Activated naive CD4-positive, alpha-beta T cell treated with anti-CD3 and anti-CD28 coated beads, Interleukin-2, amount 50 U/mL, for 72 hours (primary cell): ENCODE measurements at regions not wholly inside any gene's neighbourhood (a gene's known extent, or its start where the extent isn't known, plus 50 kb on each side); places are given as distances from the start of the nearest gene placed in this dataset.

Experiments used
- ATAC-seq, 2 donors: fragments of 150-1000 bp; cut with Tn5 transposase; 2 replicates each; pipeline ENCODE4 v1.10.0; 2021; ENCODE audit warnings: mild to moderate bottlenecking in 2 of 2, moderate library complexity in 2 of 2
- DNase-seq, 2 donors: peaks; one replicate each; pipeline ENCODE4 v3.0.0; 2021 to 2022; ENCODE audit warnings: low spot score in 2 of 2
- H3K27ac Mint-ChIP-seq, 2 donors: one replicate each; pipeline ENCODE4 v1.8.0; 2022; ENCODE audit warnings: mild to moderate bottlenecking in 2 of 2, mixed read lengths in 2 of 2
- H3K36me3 Mint-ChIP-seq, 2 donors: one replicate each; pipeline ENCODE4 v1.8.0; 2022; ENCODE audit warnings: mixed read lengths in 2 of 2
- H3K9me3 Mint-ChIP-seq, 2 donors: one replicate each; pipeline ENCODE4 v1.8.0; 2022; ENCODE audit warnings: mixed read lengths in 2 of 2

DNA sequence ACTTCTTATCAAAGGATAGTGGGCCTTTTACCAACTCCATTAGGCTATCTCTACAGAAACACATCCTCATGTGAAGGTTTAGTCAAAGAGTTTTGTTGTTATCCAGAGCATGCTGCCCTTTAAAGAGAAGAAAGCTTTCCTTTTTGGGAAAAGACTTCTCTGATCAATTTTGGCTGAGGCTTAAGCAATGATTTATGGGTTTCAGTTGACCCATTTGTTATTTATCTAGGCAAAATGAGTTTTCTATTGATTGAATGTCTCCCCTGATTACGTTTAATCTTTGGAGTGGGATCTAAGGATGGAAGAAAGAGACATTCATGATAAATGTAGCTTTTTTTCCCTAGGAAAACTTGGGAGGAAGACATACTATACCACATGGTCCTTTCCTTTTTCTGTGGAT lies 326.6 kb upstream of the JAG1 start:
- no peaks in the 10 kb centered on the region for H3K9me3 Mint-ChIP-seq
- ATAC-seq = no peak
- H3K27ac Mint-ChIP-seq = no peak overlapping the region
- no peak for DNase-seq
- no peaks in the 10 kb centered on the region for H3K36me3 Mint-ChIP-seq

DNA sequence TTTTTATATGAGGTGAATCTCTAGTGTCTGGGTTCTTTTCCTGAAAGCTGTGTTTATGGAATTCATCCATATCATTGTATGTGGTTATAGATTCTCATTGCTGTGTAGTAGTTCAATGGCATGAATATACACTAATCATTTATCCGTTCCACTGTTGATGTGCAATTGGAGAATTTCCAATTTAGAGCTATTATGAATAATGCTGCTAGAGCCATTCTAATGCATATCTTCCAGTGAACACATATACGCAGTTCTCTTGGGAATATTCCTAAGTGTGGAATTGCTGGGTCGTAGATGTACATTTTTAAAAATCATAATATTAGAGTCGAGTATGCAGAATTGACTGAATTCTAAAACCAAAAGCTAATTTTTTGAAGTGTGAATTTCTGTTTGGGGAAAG lies 327.5 kb upstream of the JAG1 start:
- DNase-seq = no peak

DNA sequence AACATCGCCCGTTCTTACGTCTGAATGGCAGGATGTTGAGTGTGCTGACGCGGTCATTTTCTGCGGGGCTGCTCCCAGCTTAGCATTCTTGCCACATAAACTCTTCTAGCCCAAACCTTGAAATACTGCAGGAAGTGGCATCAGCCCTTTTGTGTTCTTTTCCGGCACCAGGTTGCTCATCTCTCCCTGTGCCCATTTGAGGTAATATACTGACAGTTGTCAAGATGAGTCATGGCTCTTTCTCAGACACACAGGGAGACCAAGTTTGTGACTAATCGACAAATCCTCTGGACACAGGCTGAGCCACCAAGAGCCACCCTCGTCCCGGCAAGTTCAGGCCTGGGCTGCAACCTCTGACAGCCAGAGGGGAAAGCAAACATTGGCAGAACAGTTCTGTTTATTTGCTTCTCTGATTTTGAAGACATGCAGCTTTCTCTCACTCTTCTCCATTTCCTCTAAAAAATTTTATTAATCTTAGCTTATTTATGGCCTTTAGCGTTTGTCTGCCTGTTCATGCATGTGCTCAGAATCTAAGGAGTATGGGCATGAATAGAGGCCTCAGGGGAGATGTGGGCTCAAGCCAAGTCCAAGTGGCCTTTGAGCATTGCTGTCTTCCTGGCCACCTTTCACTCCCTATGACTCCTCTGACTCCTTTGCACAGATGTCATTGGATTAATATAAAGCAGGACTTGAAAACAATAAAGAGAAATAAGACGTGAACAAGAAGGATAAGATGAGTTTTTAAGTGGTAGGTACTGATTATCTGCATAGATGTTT lies 328.2 kb upstream of the JAG1 start:
- Mint-ChIP-seq H3K36me3 (peaks cover 0 to 2% of the 10 kb centered on the region in 2 donors), H3K27ac (no peak overlapping the region), H3K9me3 (peaks cover 3 to 5% of the 10 kb centered on the region in 2 donors)
- ATAC-seq (no peak), DNase-seq (no peak)

More for the DNA sequence above, 327.5 kb upstream of the JAG1 start:
- Mint-ChIP-seq H3K9me3 (peaks cover 1 to 3% of the 10 kb centered on the region in 2 donors), H3K36me3 (no peaks in the 10 kb centered on the region), H3K27ac (no peak overlapping the region)
- no peak for ATAC-seq

DNA sequence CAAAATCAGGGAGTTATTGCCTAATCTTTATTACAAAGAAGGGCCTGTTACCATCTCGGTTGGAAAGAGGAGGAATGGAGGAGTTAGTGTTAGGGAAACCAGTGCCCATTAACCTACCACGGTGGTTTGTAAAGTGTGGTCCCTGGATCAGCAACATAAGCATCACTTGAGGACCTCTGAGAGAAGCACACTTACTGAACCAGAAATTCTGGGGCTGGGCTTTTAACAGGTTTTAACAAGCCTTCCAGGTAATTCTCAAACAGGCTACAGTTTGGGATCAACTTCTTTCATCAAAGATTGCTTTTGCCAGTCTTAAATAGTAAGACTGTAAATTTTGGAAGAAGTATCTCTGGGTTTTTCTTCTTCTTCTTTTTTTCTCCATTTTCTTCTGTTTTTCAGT lies 329.5 kb upstream of the JAG1 start:
- no peak overlapping the region for H3K27ac Mint-ChIP-seq
- H3K36me3 Mint-ChIP-seq = peaks cover 0 to 4% of the 10 kb centered on the region in 2 donors
- H3K9me3 Mint-ChIP-seq = peaks cover 3 to 5% of the 10 kb centered on the region in 2 donors
- DNase-seq = no peak
- no peak for ATAC-seq

DNA sequence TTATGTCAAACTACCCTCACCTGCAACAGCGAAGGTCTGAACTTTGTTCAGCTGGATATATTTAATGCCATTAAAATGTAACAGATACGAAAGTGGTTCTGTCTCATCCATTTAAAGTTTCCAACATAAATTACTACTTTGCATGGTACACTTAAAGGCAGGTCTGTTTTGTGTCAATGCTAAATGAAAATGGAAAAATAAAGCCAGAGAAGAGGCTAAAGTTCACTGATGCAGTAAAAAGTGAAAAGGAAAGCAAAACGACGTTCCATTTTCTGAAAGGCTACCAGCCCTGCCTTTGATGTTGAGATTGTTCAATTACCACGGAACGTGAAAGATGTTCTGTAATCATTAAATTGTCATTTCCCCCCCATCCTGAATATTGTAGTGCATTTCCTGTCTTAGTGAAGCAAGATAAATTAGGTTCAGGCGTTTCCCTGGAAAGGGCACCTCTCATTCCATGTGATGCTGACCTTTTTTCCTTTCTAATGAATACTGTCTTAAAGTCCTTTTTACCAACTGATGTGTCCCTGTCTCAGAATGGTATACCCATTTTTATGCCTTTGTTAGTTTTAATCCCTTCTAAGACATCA lies 334.7 kb upstream of the JAG1 start:
- ATAC-seq = no peak

DNA sequence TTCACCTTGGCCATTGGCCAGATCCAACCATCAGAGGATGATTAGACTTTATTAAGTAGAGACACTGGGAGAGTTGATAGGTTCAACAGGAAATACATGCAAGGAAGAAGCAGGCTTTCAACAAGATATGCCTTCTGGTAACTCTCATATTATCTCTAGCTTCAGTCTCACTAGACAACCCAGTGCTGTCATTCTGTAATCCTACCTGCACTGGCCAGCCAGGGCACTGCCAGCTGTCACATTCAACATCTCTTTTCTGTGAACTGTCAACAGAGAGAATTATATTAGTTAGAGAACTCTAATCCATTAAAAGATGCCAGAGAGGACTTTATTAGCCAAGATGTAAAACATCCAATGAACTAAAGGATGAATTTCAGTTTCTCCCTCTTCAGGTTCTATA lies 337.9 kb upstream of the JAG1 start:
- Mint-ChIP-seq H3K9me3 (peaks cover 0 to 3% of the 10 kb centered on the region in 2 donors), H3K36me3 (peaks cover 0 to 4% of the 10 kb centered on the region in 2 donors), H3K27ac (no peak overlapping the region)
- no peak for ATAC-seq
- DNase-seq = no peak

More for the DNA sequence above, 334.7 kb upstream of the JAG1 start:
- no peak overlapping the region for H3K27ac Mint-ChIP-seq
- peaks cover 0 to 4% of the 10 kb centered on the region in 2 donors for H3K36me3 Mint-ChIP-seq
- DNase-seq = no peak
- peaks cover 5 to 6% of the 10 kb centered on the region in 2 donors for H3K9me3 Mint-ChIP-seq

DNA sequence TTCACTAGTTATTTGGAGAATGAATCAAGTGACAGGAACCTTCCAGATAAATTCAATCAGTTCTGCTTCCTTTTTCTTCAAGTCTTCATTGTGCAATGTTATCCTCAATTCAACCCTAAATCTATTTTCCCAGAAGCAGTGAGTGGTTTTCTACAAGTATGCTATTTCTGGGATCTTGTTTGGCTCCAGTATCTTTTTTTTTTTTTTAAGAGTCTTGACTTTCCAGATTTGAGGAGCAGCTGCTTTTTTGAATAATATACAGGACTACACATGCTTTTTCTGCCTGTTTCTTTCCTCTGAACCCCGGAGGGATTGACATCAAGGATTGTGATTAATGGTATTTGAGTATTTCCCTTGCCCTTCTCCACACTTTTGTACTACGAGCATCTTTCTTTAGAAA lies 339.2 kb upstream of the JAG1 start:
- ATAC-seq = no peak
- Mint-ChIP-seq H3K9me3 (peaks cover 0 to 6% of the 10 kb centered on the region in 2 donors), H3K27ac (no peak overlapping the region), H3K36me3 (no peaks in the 10 kb centered on the region)
- no peak for DNase-seq

DNA sequence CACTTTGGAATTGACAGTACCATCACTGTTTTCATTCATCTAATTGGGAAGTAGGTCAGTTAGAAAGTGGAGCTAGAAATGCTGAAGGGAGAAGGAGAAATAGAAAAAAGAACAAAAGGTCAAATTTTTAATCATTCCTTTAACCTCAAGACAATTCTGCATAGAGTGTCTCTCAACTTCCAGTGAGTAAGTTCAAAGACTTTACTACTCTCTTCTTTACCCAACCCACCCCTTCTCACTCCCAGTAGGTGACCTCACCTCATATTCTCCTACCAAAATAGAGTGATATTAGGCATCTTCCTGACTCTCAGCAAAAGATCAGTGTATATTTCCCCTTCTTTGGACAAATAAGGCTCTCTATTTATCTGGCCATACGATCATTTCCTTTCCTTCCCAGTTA lies 340.0 kb upstream of the JAG1 start:
- Mint-ChIP-seq H3K36me3 (peaks cover 0 to 3% of the 10 kb centered on the region in 2 donors), H3K27ac (no peak overlapping the region), H3K9me3 (peaks cover 3 to 7% of the 10 kb centered on the region in 2 donors)
- no peak for DNase-seq
- no peak for ATAC-seq

DNA sequence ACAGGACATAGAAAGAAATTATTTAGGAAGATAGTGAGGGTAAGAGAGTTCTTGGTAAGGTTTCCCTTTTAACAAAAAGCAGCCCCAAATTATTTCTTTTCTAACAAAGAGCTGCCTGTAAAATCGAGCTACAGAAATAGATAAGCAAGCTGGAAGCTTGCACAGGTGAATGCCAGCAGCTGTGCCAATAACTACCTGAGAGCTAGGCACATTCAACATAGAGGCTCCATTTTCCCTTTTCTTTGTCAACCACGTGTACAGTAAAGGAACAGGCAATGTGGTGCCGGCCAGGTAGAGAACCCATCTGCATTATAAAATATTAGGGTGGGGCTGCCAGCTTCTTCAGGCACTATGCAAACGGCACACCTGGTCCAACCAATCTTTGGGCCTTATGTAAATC lies 341.6 kb upstream of the JAG1 start:
- peaks cover 0 to 5% of the 10 kb centered on the region in 2 donors for H3K36me3 Mint-ChIP-seq
- ATAC-seq (no peak), DNase-seq (no peak)
- peaks cover 9 to 14% of the 10 kb centered on the region in 2 donors for H3K9me3 Mint-ChIP-seq
- H3K27ac Mint-ChIP-seq = no peak overlapping the region

DNA sequence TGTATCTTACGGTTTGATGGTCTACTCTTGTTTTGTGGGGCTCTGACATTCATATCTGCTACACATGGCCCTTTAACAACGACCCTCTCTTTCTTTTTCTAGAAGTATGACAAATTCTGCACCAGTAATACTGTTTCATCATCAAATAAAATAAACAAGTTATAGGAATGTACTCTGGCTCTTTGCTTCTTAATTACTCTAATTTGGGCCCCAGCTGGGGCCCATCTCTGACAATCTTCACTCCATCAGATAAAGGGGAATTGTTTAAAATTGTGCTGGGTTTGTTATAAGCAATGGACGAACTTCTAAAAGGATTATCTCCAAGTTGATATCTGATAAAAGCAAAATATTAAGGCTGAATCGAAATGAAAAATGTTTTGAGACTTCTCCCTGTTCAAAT lies 343.6 kb upstream of the JAG1 start:
- ATAC-seq (no peak), DNase-seq (no peak)
- peaks cover 0 to 5% of the 10 kb centered on the region in 2 donors for H3K36me3 Mint-ChIP-seq
- peaks cover 8 to 18% of the 10 kb centered on the region in 2 donors for H3K9me3 Mint-ChIP-seq
- H3K27ac Mint-ChIP-seq = no peak overlapping the region

DNA sequence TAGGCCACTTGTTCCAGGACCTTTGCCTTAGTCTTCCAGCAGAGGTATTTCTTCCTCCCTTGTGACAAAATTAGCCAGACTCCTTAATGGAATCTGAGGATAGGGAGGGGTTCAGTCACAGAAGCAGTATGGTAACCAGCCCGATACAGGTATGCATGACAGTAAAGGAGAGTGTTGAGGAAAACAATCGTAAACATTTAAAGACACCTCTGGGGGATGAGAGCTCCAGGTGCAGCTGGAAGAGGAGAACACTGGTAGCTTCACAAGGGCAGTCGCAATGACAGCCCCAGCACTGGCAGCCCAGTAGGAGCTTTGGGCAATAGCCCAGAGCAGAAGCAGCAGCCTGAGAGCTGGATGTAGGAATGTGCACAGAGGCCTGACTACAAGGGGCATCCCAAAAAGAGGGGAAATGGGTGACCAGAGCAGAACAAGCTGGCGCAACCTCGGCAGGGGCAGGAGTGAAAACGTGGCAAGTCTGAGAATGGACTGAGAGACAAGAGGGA lies 344.9 kb upstream of the JAG1 start:
- ATAC-seq (no peak), DNase-seq (no peak)
- Mint-ChIP-seq H3K36me3 (peaks cover 0 to 5% of the 10 kb centered on the region in 2 donors), H3K27ac (no peak overlapping the region), H3K9me3 (peaks cover 8 to 21% of the 10 kb centered on the region in 2 donors)

DNA sequence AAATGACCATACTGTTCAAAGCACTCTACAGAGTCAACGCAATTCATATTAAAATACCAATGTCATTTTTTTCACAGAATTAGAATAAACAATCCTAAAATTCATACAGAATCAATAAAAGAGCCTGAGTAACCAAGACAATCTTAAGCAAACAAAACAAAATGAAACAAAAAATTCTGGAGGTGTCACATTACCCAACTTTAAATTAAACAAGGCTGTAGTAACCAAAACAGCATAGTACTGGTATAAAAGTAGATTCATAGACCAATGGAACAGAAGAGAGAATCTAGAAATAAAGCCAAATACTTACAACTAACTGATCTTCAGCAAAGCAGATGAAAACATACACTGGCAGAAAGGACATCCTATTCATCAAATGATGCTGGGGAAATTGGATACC lies 346.9 kb upstream of the JAG1 start:
- peaks cover 8 to 24% of the 10 kb centered on the region in 2 donors for H3K9me3 Mint-ChIP-seq
- DNase-seq (no peak), ATAC-seq (no peak)
- peaks cover 0 to 5% of the 10 kb centered on the region in 2 donors for H3K36me3 Mint-ChIP-seq
- H3K27ac Mint-ChIP-seq = no peak overlapping the region

DNA sequence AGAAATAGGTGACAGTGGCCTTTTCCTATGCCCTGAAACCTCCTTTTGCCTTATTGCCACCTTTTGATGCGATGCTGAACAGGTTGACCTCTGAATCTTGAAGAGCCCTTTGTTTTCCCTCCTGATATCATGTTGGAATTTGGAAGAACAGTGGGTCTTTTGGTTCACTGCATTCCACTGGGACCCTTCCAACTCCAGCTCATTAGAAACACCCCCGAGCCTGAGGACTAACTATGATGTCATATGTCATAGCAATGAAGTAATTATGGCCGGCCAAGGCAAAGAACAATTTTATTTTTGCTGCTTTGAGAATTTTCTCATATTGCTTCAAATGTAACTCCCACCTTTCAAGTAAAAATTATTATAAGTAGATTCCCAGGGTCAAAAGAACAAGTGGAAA lies 353.4 kb upstream of the JAG1 start:
- DNase-seq = no peak
- Mint-ChIP-seq H3K27ac (no peak overlapping the region), H3K9me3 (peaks cover 10 to 20% of the 10 kb centered on the region in 2 donors), H3K36me3 (no peaks in the 10 kb centered on the region)
- ATAC-seq = no peak

DNA sequence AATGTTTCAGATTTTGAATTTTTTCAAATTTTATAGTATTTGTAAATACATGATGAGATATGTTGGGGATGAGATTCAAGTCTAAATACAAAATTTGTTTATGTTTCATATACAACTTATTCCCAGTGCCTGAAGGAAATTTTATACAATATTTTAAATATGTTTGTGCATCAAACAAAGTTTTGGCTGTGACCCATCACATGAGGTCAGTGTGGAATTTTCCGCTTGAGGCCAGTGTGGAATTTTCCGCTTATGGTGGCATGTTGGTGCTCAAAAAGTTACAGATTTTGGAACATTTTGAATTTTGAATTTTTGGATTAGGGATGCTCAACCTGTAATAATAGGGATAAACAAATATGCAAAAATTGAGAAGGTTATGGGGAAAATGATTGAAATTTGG lies 356.6 kb upstream of the JAG1 start:
- no peak for ATAC-seq
- Mint-ChIP-seq H3K9me3 (peaks cover 18 to 32% of the 10 kb centered on the region in 2 donors), H3K36me3 (peaks cover 0 to 6% of the 10 kb centered on the region in 2 donors), H3K27ac (no peak overlapping the region)
- DNase-seq = no peak

DNA sequence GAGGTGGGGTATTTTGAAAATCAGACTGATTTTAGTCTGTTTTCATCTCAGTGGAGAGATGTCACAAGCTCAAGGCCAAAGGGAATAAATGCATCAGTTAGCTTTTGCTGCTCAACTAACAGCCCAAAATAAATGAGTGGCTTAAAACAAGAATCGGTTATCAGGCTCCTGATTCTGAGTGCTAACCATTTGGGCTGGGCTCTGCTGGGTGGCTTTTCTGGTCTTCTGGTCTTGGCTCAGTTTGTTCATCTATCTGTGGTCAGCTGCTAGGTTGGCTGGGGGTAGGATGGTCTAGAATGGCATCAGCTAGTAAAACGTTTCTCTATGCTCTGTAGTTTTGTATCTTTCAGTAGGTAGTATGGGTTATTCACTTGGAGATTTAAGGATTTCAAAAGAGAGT lies 357.5 kb upstream of the JAG1 start:
- H3K36me3 Mint-ChIP-seq = peaks cover 0 to 6% of the 10 kb centered on the region in 2 donors
- no peak overlapping the region for H3K27ac Mint-ChIP-seq
- peaks cover 18 to 27% of the 10 kb centered on the region in 2 donors for H3K9me3 Mint-ChIP-seq
- no peak for DNase-seq
- no peak for ATAC-seq

DNA sequence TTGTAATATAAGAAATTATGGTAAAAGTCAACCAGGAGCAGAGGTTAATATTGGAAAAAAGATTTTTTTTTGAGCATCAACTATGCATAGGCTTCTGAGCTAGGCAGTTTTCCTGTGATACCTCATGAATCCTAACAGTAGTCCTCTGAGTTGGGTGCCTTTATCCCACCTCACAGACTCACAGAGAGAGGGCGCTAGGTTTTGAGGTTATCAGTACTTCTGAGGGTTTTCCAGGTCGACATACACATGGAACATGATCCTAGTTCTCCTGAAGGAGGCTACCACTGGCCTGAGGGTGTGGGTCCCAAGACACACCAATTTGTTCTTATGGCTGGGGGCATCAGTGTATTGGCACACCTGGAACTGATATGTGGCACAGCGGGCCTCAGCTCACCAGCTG lies 358.8 kb upstream of the JAG1 start:
- H3K9me3 Mint-ChIP-seq = peaks cover 24 to 27% of the 10 kb centered on the region in 2 donors

DNA sequence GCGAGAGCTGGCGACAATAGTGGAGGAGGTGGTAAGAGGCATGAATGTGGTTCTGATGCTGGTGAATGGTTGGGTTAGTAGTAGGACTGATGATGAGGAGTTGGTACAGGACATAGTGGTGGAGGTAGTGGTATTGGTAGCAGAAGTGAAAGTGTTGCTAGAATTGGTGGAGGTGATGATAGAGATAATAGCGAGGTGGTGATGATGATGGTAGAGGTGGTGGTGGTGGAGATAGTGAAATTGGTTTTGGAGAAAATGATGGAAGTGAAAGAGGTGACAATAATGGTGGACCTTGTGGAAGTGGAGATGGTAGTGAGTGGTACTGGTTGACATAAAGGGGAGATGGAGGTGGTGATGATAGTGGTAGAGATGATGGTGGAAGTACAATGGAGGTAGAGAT lies 360.2 kb upstream of the JAG1 start:
- H3K9me3 Mint-ChIP-seq = peaks cover 27 to 29% of the 10 kb centered on the region in 2 donors
- H3K27ac Mint-ChIP-seq = no peak overlapping the region
- H3K36me3 Mint-ChIP-seq = peaks cover 0 to 6% of the 10 kb centered on the region in 2 donors
- DNase-seq (no peak), ATAC-seq (no peak)

More for the DNA sequence above, 358.8 kb upstream of the JAG1 start:
- Mint-ChIP-seq H3K27ac (no peak overlapping the region), H3K36me3 (peaks cover 0 to 6% of the 10 kb centered on the region in 2 donors)
- DNase-seq (no peak), ATAC-seq (no peak)
